ENCODE measurements at regions not wholly inside any gene's neighbourhood (a gene's known extent, or its start where the extent isn't known, plus 50 kb on each side); places are given as distances from the start of the nearest gene placed in this dataset.

GRCh38 chr17:77640916-77641605 lies 317.4 kb upstream of the TNRC6C start:
- in situ Hi-C loops (cut with MboI; ENCODE audit: low pct_unique_long_range_greater_than_20kb, low sequenced_read_pairs, unreplicated experiment), result no loop called here
- DNase-seq (ENCODE audit: low spot score), result no peak
- TF ChIP-seq, protein P1, sequence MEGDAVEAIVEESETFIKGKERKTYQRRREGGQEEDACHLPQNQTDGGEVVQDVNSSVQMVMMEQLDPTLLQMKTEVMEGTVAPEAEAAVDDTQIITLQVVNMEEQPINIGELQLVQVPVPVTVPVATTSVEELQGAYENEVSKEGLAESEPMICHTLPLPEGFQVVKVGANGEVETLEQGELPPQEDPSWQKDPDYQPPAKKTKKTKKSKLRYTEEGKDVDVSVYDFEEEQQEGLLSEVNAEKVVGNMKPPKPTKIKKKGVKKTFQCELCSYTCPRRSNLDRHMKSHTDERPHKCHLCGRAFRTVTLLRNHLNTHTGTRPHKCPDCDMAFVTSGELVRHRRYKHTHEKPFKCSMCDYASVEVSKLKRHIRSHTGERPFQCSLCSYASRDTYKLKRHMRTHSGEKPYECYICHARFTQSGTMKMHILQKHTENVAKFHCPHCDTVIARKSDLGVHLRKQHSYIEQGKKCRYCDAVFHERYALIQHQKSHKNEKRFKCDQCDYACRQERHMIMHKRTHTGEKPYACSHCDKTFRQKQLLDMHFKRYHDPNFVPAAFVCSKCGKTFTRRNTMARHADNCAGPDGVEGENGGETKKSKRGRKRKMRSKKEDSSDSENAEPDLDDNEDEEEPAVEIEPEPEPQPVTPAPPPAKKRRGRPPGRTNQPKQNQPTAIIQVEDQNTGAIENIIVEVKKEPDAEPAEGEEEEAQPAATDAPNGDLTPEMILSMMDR (IDR thresholded peaks at IDR 0.05; ENCODE audit: extremely low read depth, insufficient read depth, missing control alignments), result no peak

GRCh38 chr17:77641718-77642117 lies 316.8 kb upstream of the TNRC6C start:
- in situ Hi-C loops (cut with MboI; ENCODE audit: low pct_unique_long_range_greater_than_20kb, low sequenced_read_pairs, unreplicated experiment), result no loop called here
- TF ChIP-seq, protein P1 (IDR thresholded peaks at IDR 0.05; ENCODE audit: extremely low read depth, insufficient read depth, missing control alignments), result no peak
- DNase-seq (ENCODE audit: low spot score), result no peak

DNA sequence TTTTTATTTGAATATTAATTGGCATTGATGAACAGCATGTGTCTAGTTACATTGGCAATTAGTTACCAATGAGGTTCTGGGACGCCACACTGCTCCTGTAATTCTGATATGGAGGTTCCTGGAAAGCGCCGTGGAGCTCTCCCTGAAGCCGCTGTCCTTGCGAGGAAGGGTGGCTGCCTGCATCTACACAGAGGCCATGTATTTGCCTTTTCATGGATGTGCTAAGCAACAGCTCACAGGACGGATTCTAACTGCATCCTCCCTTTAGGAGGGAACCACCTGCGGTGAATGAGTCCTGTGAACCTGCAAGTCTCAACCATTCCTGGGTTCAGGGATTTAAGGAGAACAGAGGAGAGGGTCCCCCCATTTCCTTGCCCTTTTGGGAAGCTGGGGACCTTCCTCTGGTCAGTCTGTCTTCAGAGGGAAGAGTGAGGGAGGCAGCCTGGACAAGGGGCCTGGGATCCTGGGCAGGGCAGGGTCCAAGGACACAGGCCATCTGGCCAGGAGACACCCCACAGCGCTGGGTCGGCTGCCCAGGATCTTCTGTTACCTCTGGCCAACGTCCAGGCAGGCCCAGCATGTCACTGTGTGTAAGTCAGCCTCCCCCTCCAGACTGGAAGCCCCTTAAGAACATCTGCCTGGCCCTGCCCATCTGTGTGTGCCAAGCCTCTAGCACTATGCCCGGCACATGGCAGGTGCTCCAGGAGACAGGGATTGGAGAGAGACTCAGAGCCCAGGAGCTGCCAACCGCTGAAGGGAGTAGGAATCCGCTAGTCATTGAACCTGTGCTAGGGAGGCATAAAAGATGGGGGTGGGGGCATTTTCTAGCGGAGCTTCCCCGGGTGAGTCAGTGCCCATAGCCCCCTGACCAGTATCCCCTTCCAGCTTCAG lies 314.1 kb upstream of the TNRC6C start:
- TF ChIP-seq, protein P1 (IDR thresholded peaks at IDR 0.05; ENCODE audit: extremely low read depth, insufficient read depth, missing control alignments), result no peak
- no peak for DNase-seq (ENCODE audit: low spot score)
- in situ Hi-C loops (cut with MboI; ENCODE audit: low pct_unique_long_range_greater_than_20kb, low sequenced_read_pairs, unreplicated experiment), result no loop called here

DNA sequence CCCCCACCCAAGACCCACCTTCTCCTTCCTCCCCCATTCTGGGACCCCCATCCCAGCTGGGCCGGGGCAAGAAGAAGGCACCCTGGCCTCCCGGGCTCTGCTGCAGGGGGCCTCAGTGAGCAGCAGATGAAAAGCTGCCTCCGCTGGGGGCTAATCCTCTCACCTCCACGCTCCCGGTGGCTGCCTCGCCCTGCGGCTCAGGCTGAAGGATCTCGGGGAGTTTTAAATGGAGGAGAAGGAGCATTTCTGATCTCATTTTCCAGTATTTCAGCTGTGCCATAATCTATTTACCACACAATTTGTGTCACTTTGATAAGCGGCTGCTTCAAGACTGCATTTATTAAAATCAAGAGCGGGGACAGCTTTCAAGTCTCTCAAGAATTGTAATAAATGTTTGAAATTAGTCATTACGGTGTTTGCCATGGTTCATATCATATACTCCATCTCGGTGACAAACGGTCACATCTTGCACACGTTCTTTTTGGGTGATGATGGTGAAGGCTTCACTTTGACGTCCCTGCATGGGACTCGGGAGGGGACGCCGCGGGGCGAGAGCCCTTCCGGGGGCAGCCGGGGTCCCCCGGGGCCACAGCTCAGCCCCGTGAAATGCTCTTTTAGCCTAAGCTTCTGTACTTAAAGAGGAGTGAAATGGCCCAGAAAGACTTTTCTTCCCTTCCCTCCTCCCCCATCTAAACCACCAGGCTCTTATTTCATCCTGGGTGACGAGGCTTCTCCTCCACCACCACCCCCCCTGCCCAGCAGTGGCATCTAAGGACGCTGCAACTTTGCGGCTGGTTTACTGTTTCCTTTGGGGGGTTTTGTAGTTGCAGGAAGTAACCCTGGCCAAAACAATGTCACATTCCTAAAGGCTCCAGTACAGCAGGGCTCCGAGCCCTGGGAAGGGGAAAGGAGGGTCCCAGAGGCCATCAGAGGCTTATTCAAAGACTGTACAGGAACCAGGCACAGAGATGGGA lies 313.1 kb upstream of the TNRC6C start:
- TF ChIP-seq, protein P1 (IDR thresholded peaks at IDR 0.05; ENCODE audit: extremely low read depth, insufficient read depth, missing control alignments), result no peak
- no peak for DNase-seq (ENCODE audit: low spot score)
- in situ Hi-C loops (cut with MboI; ENCODE audit: low pct_unique_long_range_greater_than_20kb, low sequenced_read_pairs, unreplicated experiment), result no loop called here

DNA sequence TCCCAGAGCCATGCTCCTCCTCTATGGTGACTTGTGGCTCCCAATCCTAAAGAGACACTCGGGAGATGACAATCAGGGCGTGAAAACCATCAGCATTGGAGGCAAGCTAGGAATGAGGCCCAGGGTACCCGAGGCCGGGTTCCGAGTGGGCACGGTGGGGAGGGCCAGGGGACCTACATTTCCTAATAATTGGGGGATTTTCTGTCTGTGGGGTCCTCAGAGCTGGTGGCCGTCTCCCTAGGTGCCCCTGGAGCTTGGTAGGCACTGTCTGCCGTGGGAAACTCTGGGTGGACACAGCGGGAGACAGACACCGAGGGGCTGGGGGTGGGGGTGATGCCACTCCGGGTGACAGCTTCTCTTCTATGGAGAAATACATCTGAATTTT lies 312.5 kb upstream of the TNRC6C start:
- TF ChIP-seq, protein P1 (IDR thresholded peaks at IDR 0.05; ENCODE audit: extremely low read depth, insufficient read depth, missing control alignments), result no peak
- no peak for DNase-seq (ENCODE audit: low spot score)
- in situ Hi-C loops (cut with MboI; ENCODE audit: low pct_unique_long_range_greater_than_20kb, low sequenced_read_pairs, unreplicated experiment), result no loop called here

DNA sequence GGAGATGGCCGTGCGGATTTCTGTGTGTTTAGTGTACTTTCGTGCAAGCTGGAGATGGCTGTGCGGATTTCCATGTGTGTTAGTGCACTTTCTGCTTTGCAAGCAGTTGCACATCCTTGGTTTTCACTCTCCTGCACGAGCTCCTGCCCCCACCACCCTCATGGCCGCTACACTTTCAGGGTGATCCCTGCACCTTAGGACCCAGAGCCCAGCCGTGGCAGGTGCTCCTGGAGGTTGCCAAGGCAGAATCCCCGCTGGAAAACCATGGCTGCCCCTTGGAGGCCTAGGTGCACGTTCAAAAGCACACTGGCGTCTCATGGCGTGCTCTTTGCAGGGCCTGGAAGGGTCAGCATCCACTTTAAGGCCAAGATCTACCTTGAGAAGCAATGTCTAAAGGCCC lies 311.0 kb upstream of the TNRC6C start:
- in situ Hi-C loops (cut with MboI; ENCODE audit: low pct_unique_long_range_greater_than_20kb, low sequenced_read_pairs, unreplicated experiment), result no loop called here
- no peak for DNase-seq (ENCODE audit: low spot score)
- TF ChIP-seq, protein P1 (IDR thresholded peaks at IDR 0.05; ENCODE audit: extremely low read depth, insufficient read depth, missing control alignments), result no peak

Measured in GM13977 (cell line).